Panc1 (cell line): ENCODE measurements at regions not wholly inside any gene's neighbourhood (a gene's known extent, or its start where the extent isn't known, plus 50 kb on each side); places are given as distances from the start of the nearest gene placed in this dataset.

Experiments
- ATAC-seq: fragments of 200-7000 bp; cut with Tn5 transposase; 2 replicates; pipeline ENCODE4 v1.9.1; 2020; ENCODE audit warnings: mild to moderate bottlenecking, moderate library complexity
- BruUV-seq: library from RNA; stranded (reverse); fragments of 400-500 nt; replicated peaks from 2 replicates; lab custom pipeline; 2021; lab: Mats Ljungman, UMichigan
- CTCF ChIA-PET: fragments of 300-600 bp; sonication (Branson Sonifier 250); formaldehyde crosslinking; loops from one replicate; lab custom pipeline; 2022; ENCODE audit warnings: antibody characterized with exemption; lab: Charles Lee
- POLR2A ChIA-PET: fragments of 300-600 bp; sonication (Branson Sonifier 250); formaldehyde crosslinking; loops from one replicate; lab custom pipeline; 2022; ENCODE audit warnings: antibody characterized with exemption; lab: Charles Lee
- DNase-seq: peaks from one replicate; pipeline ENCODE4 v3.0.0-alpha.2; 2010; ENCODE audit warnings: low read depth, low spot score
- H3K27ac ChIP-seq: 2 replicates; pipeline ENCODE4 v1.5.1; 2011; ENCODE audit warnings: mild to moderate bottlenecking, low read length, inconsistent platforms
- H3K27me3 ChIP-seq: fragments of 200-500 bp; sonication (Bioruptor generic); 2 replicates; pipeline ENCODE4 v1.6.0; 2014; ENCODE audit warnings: low read length, inconsistent platforms; ENCODE audit not compliant: control insufficient read depth, insufficient read depth
- H3K36me3 ChIP-seq: fragments of 200-500 bp; sonication (Bioruptor generic); 2 replicates; pipeline ENCODE4 v1.5.1; 2014; ENCODE audit warnings: inconsistent platforms, mild to moderate bottlenecking, low read length, moderate library complexity; ENCODE audit not compliant: control insufficient read depth, insufficient read depth
- H3K4me1 ChIP-seq: 2 replicates; pipeline ENCODE4 v1.5.1; 2011; ENCODE audit warnings: inconsistent platforms, mild to moderate bottlenecking, low read length, moderate library complexity; ENCODE audit not compliant: control insufficient read depth, insufficient read depth
- H3K4me3 ChIP-seq, 2 experiments: 2 replicates each; pipeline ENCODE4 v1.5.1; 2011 to 2012; ENCODE audit warnings: low read depth in 2 of 2, low read length in 2 of 2, mild to moderate bottlenecking in 2 of 2, inconsistent platforms in 1 of 2, moderate library complexity in 1 of 2
- H3K9me3 ChIP-seq: fragments of 200-500 bp; sonication (Bioruptor generic); 2 replicates; pipeline ENCODE4 v1.5.1; 2014; ENCODE audit warnings: low read depth, mild to moderate bottlenecking, inconsistent platforms, low read length, moderate library complexity; ENCODE audit not compliant: control insufficient read depth, insufficient read depth
- CTCF ChIP-seq: fragments of 450-650 bp; IDR thresholded peaks from 2 replicates; pipeline ENCODE4 v1.5.1; 2017; ENCODE audit warnings: mild to moderate bottlenecking
- POLR2AphosphoS5 ChIP-seq: IDR thresholded peaks from 2 replicates; pipeline ENCODE4 v1.6.1; 2012; ENCODE audit warnings: mild to moderate bottlenecking, low read depth, low read length, moderate library complexity
- REST ChIP-seq, 2 experiments: IDR thresholded peaks; 2 replicates each; pipeline ENCODE4 v1.6.1; 2011 to 2012; ENCODE audit warnings: low read depth in 2 of 2, control low read depth in 1 of 2, low read length in 1 of 2, mild to moderate bottlenecking in 1 of 2, moderate library complexity in 1 of 2; ENCODE audit not compliant: insufficient read depth in 1 of 2
- SIN3A ChIP-seq: IDR thresholded peaks from 2 replicates; pipeline ENCODE4 v1.6.1; 2012; ENCODE audit warnings: low read depth, mild to moderate bottlenecking, low read length, moderate library complexity, borderline replicate concordance; ENCODE audit not compliant: insufficient read depth
- TCF7L2 ChIP-seq: IDR thresholded peaks from 2 replicates; pipeline ENCODE4 v1.6.1; 2011; ENCODE audit warnings: mild to moderate bottlenecking, low read depth, low read length, inconsistent platforms
- in situ Hi-C: cut with HindIII; loops from 2 replicates; pipeline ENCODE4 v1.10.0; 2016; ENCODE audit warnings: low sequenced_read_pairs, low pct_unique_long_range_greater_than_20kb
- intact Hi-C: fragments of 100-400 bp; cut with micrococcal nuclease; formaldehyde crosslinking; loops from one replicate; pipeline ENCODE4 v1.10.0; 2022; ENCODE audit not compliant: unreplicated experiment

- no TSS peak for BruUV-seq
- no peak for DNase-seq
- in situ Hi-C loops (no loop called here), intact Hi-C loops (no loop called here)
- CTCF ChIA-PET, result no interaction called here
- Histone ChIP-seq H3K27me3 (no peaks in the 10 kb centered on the region), H3K36me3 (no peaks in the 10 kb centered on the region), H3K27ac (no peak overlapping the region), H3K4me1 (no peaks in the 10 kb centered on the region), H3K4me3 (no peak overlapping the region), H3K9me3 (no peaks in the 10 kb centered on the region)
- ATAC-seq, result no peak
- POLR2A ChIA-PET, result no interaction called here
- TF ChIP-seq POLR2AphosphoS5, result no peak
- TF ChIP-seq CTCF, result no peak
- TF ChIP-seq TCF7L2, result no peak
- TF ChIP-seq REST (IDR thresholded peaks at IDR 0.05; ENCODE audit: insufficient read depth in 1 of 2, low read depth in 2 of 2, low read length in 1 of 2), result no peak
- no peak for TF ChIP-seq SIN3A
These were observed 170.9 kb downstream of the ICE1 start for GRCh38 chr5:5593391-5593790.

GRCh38 chr5:5592541-5592940 is 170.1 kb downstream of the ICE1 start:
- DNase-seq, result no peak
- in situ Hi-C loops, result no loop called here
- intact Hi-C loops, result no loop called here

More at GRCh38 chr5:5592541-5592940, 170.1 kb downstream of the ICE1 start:
- Histone ChIP-seq H3K4me1 (no peaks in the 10 kb centered on the region), H3K4me3 (no peak overlapping the region), H3K36me3 (no peaks in the 10 kb centered on the region), H3K27ac (no peak overlapping the region), H3K27me3 (no peaks in the 10 kb centered on the region), H3K9me3 (no peaks in the 10 kb centered on the region)
- BruUV-seq, result no TSS peak
- ChIA-PET CTCF (no interaction called here), POLR2A (no interaction called here)
- ATAC-seq, result no peak
- TF ChIP-seq POLR2AphosphoS5, result no peak
- TF ChIP-seq TCF7L2, result no peak
- TF ChIP-seq REST (IDR thresholded peaks at IDR 0.05; ENCODE audit: insufficient read depth in 1 of 2, low read depth in 2 of 2, low read length in 1 of 2), result no peak
- TF ChIP-seq CTCF, result no peak
- TF ChIP-seq SIN3A, result no peak
